A673 (cell line): ENCODE measurements at regions not wholly inside any gene's neighbourhood (a gene's known extent, or its start where the extent isn't known, plus 50 kb on each side); places are given as distances from the start of the nearest gene placed in this dataset.

Experiments
- CTCF ChIP-seq: fragments of 300-800, 200-600 bp; sonication (generic); conservative IDR thresholded peaks from 2 replicates; pipeline ENCODE4 v1.5.1; 2017; ENCODE audit warnings: low read depth, mild to moderate bottlenecking, antibody characterized with exemption, low read length, moderate library complexity, mixed read lengths
- EZH2 ChIP-seq: fragments of 200-600 bp; sonication (generic); IDR thresholded peaks from 2 replicates; pipeline ENCODE4 v1.6.1; 2017; ENCODE audit warnings: borderline replicate concordance, low read depth, mild to moderate bottlenecking, mixed read lengths, antibody characterized with exemption, low read length; ENCODE audit not compliant: poor library complexity, severe bottlenecking

- no peak for TF ChIP-seq CTCF
- no peak for TF ChIP-seq EZH2
These were observed 743.5 kb downstream of the BRD1 start for GRCh38 chr22:49084206-49084605.
